Astrocyte of the spinal cord (primary cell): ENCODE measurements at regions not wholly inside any gene's neighbourhood (a gene's known extent, or its start where the extent isn't known, plus 50 kb on each side); places are given as distances from the start of the nearest gene placed in this dataset.

Experiments used
- DNase-seq: peaks from one replicate; pipeline ENCODE4 v3.0.0; 2011; ENCODE audit warnings: low read depth, low spot score
- H3K4me3 ChIP-seq: 2 replicates; pipeline ENCODE4 v1.5.1; 2011; ENCODE audit warnings: low read depth, mild to moderate bottlenecking, low read length, moderate library complexity
- CTCF ChIP-seq: IDR thresholded peaks from 2 replicates; pipeline ENCODE4 v1.5.1; 2012; ENCODE audit warnings: low read depth, mild to moderate bottlenecking, low read length, inconsistent platforms
- in situ Hi-C: cut with HindIII; loops from 2 replicates; pipeline ENCODE4 v1.10.0; 2017; ENCODE audit warnings: low sequenced_read_pairs

- H3K4me3 ChIP-seq: no peak overlapping the region
- no peak for DNase-seq
- no peak for TF ChIP-seq CTCF
- in situ Hi-C loops: no loop called here
Measured at GRCh38 chr6:169378620-169379381, 125.2 kb upstream of the THBS2 start.

- no peak for TF ChIP-seq CTCF
- in situ Hi-C loops: no loop called here
- no peak overlapping the region for H3K4me3 ChIP-seq
- no peak for DNase-seq
Measured at GRCh38 chr6:169376458-169376857, 122.8 kb upstream of the THBS2 start.

- DNase-seq: no peak
- H3K4me3 ChIP-seq: no peak overlapping the region
- TF ChIP-seq CTCF: no peak
- in situ Hi-C loops: no loop called here
Measured at GRCh38 chr6:169372589-169372988, 118.9 kb upstream of the THBS2 start.

GRCh38 chr6:169371344-169372127 lies 117.9 kb upstream of the THBS2 start:
- no peak for TF ChIP-seq CTCF
- no peak for DNase-seq
- in situ Hi-C loops: no loop called here
- H3K4me3 ChIP-seq: no peak overlapping the region

GRCh38 chr6:169370666-169371343 lies 117.2 kb upstream of the THBS2 start:
- DNase-seq: no peak
- in situ Hi-C loops: no loop called here
- no peak for TF ChIP-seq CTCF
- H3K4me3 ChIP-seq: no peak overlapping the region

GRCh38 chr6:169370054-169370453 lies 116.4 kb upstream of the THBS2 start:
- DNase-seq: peak; percentile 18
- no peak overlapping the region for H3K4me3 ChIP-seq
- in situ Hi-C loops: no loop called here
- TF ChIP-seq CTCF: no peak
